GM21360 (cell line): ENCODE measurements at regions not wholly inside any gene's neighbourhood (a gene's known extent, or its start where the extent isn't known, plus 50 kb on each side); places are given as distances from the start of the nearest gene placed in this dataset.
A peak's percentile ranks its signal among the peaks of the same experiment; 100 is the strongest.
"Not testable (repeated sequence)": the region's sequence is repeated elsewhere in the genome, so short reads cannot be mapped to it uniquely, and the experiment has no call there.

Experiments used
- ATAC-seq: cut with Tn5 transposase; IDR thresholded peaks from one replicate; pipeline ENCODE4 v1.9.1; 2021; ENCODE audit warnings: mild to moderate bottlenecking, moderate library complexity; ENCODE audit not compliant: unreplicated experiment

GRCh38 chr3:28139288-28139687 is 102.1 kb upstream of the CMC1 start:
- no peak for ATAC-seq

- ATAC-seq: no peak
These were observed 101.3 kb upstream of the CMC1 start for GRCh38 chr3:28139967-28140634.

GRCh38 chr3:28140664-28141063 is 100.8 kb upstream of the CMC1 start:
- ATAC-seq: no peak

- no peak for ATAC-seq
These were observed 91.5 kb upstream of the CMC1 start for GRCh38 chr3:28149960-28150359.

GRCh38 chr3:28150465-28151206 is 90.8 kb upstream of the CMC1 start:
- ATAC-seq: no peak

- no peak for ATAC-seq
These were observed 90.2 kb upstream of the CMC1 start for GRCh38 chr3:28151207-28151550.

GRCh38 chr3:28151608-28152228 is 89.7 kb upstream of the CMC1 start:
- ATAC-seq: peak; percentile 95

GRCh38 chr3:28155631-28156030 is 85.8 kb upstream of the CMC1 start:
- ATAC-seq: no peak

GRCh38 chr3:28156599-28156998 is 84.8 kb upstream of the CMC1 start:
- ATAC-seq: not testable (repeated sequence)

GRCh38 chr3:28171962-28172361 is 69.5 kb upstream of the CMC1 start:
- ATAC-seq: peak; percentile 83

GRCh38 chr3:28172748-28173147 is 68.7 kb upstream of the CMC1 start:
- no peak for ATAC-seq

- no peak for ATAC-seq
These were observed 67.6 kb upstream of the CMC1 start for GRCh38 chr3:28173836-28174235.

GRCh38 chr3:28186748-28187147 is 54.7 kb upstream of the CMC1 start:
- ATAC-seq: no peak

- no peak for ATAC-seq
These were observed 52.7 kb upstream of the CMC1 start for GRCh38 chr3:28188686-28189085.

GRCh38 chr3:28191363-28191762 is 50.1 kb upstream of the CMC1 start:
- ATAC-seq: no peak
